ENCODE measurements at regions not wholly inside any gene's neighbourhood (a gene's known extent, or its start where the extent isn't known, plus 50 kb on each side); places are given as distances from the start of the nearest gene placed in this dataset.

DNA sequence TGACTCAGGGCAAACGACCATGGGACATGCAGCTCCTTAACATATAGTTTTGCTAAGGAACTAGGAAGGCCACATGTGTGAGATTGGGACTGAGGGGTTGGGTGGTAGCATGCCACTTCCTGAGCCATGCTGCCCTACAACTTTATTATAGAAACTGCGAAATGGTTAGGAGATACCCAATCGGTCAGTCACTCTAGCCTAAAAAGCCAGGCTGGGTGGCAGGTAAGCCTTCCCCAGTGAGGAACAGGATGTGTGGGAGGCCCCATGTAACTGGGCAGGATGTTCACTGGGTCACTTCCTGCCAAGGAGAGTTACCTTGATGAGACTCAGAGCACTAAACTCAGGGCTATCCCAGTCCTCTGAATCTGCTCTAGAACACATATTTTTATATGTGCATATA lies 123.5 kb downstream of the MAP3K7 start:
- no peak for DNase-seq (ENCODE audit: extremely low spot score)
- POLR2A ChIA-PET: no interaction called here
- CTCF ChIA-PET: interaction anchor here (1.0 to 2.0 kb wide), 4 partner anchors 8 to 523 kb away, joined by 3 to 7 read pairs (median 4); no protein-coding TSS in a partner anchor
- TF ChIP-seq, protein P1, sequence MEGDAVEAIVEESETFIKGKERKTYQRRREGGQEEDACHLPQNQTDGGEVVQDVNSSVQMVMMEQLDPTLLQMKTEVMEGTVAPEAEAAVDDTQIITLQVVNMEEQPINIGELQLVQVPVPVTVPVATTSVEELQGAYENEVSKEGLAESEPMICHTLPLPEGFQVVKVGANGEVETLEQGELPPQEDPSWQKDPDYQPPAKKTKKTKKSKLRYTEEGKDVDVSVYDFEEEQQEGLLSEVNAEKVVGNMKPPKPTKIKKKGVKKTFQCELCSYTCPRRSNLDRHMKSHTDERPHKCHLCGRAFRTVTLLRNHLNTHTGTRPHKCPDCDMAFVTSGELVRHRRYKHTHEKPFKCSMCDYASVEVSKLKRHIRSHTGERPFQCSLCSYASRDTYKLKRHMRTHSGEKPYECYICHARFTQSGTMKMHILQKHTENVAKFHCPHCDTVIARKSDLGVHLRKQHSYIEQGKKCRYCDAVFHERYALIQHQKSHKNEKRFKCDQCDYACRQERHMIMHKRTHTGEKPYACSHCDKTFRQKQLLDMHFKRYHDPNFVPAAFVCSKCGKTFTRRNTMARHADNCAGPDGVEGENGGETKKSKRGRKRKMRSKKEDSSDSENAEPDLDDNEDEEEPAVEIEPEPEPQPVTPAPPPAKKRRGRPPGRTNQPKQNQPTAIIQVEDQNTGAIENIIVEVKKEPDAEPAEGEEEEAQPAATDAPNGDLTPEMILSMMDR (IDR thresholded peaks at IDR 0.05; ENCODE audit: control extremely low read depth, extremely low read depth, low read depth, missing control alignments): no peak

DNA sequence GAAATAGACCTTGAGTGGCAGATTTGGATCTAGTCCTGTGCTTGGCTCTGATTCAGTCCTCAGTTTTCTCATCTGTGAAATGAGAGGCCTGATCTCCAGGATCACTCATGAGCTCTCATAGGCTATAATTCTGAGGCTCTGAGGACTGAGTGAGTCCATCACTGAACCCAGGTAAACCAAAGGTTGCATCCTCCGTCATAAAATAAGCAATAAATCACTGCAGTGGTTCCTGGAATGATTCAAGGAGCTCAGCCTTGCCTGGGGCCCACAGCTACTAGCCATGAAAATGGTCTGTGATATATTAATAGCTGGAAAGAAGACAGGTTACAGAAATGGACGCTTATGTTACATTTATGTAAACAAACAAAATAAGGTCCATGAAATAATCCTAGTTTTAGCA lies 124.8 kb downstream of the MAP3K7 start:
- no peak for DNase-seq (ENCODE audit: extremely low spot score)
- TF ChIP-seq, protein P1 (IDR thresholded peaks at IDR 0.05; ENCODE audit: control extremely low read depth, extremely low read depth, low read depth, missing control alignments): no peak
- CTCF ChIA-PET: interaction anchor here (1.4 to 2.0 kb wide), 5 partner anchors 9 to 68 kb away, joined by 3 to 7 read pairs (median 4); no protein-coding TSS in a partner anchor
- POLR2A ChIA-PET: no interaction called here

DNA sequence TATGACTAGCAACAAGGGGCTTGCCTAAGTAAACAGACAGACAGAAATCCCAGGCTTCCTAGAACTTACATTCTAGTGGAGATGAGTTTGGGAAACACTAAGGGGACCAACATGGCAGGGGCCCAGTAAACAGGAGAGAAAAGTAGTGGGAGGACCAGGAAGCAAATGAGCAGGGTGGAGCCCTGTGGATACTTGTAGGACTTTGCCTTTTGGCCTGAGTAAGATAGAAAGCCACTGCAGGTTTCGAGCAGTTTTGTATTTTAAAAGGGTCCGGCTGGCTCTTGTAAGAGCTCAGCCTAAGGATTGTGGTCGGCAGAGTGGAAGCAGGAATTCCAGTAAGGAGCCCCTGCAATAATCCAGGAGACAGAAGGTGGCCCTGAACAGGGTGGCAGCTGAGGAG lies 125.5 kb downstream of the MAP3K7 start:
- CTCF ChIA-PET: interaction anchor here (1.4 to 3.0 kb wide), 5 partner anchors 10 to 47 kb away, joined by 3 to 17 read pairs (median 4); no protein-coding TSS in a partner anchor
- TF ChIP-seq, protein P1 (IDR thresholded peaks at IDR 0.05; ENCODE audit: control extremely low read depth, extremely low read depth, low read depth, missing control alignments): no peak
- POLR2A ChIA-PET: no interaction called here
- DNase-seq (ENCODE audit: extremely low spot score): no peak

DNA sequence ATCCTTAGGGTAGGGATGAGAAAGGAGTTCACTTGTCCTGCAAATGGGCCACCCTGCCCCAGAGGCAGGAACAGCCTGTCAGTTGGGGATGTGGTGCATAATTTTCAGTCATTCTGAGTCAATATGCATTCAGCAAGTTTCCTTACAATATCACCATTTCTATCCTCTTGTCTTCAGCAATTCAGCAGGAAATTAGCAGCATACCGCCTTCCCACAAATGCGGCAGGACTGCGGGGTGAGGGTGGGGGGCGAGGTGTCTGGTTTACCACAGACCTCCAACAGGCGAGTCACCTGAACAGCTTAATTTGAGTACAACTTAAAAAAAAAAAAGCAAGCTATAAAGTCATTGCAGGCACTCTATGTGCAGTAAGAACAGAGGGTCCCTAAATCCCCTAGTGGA lies 126.8 kb downstream of the MAP3K7 start:
- CTCF ChIA-PET: interaction anchor here (1.5 to 3.0 kb wide), 5 partner anchors 14 to 45 kb away, joined by 3 to 17 read pairs (median 8); no protein-coding TSS in a partner anchor
- DNase-seq (ENCODE audit: extremely low spot score): no peak
- TF ChIP-seq, protein P1 (IDR thresholded peaks at IDR 0.05; ENCODE audit: control extremely low read depth, extremely low read depth, low read depth, missing control alignments): no peak
- POLR2A ChIA-PET: no interaction called here

DNA sequence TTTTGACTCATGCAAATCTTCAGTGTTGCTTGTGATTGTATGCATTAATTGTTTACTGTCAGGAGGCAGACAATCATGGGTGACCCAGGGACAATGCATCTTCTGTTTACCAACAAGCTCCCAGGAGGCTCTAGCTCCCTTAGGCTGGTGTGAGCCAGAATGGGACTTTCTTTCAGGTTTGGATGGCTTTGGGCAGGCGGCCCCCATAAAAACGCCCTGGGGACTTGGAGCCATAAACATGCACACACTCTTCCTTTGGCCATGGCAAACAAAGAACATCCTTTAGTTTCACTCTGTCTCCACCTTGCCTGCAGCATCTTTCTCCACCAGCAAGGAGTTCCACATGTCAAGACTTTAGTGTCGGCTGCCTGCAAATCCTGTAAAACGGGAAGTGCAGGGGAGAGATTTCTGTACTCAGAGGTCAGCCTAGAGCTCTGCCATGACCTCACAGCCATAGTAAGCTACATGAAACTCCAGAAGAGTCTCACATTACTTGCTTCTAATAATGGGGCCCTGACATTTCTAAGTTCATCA lies 127.6 kb downstream of the MAP3K7 start:
- POLR2A ChIA-PET: no interaction called here
- no peak for DNase-seq (ENCODE audit: extremely low spot score)
- TF ChIP-seq, protein P1 (IDR thresholded peaks at IDR 0.05; ENCODE audit: control extremely low read depth, extremely low read depth, low read depth, missing control alignments): no peak
- CTCF ChIA-PET: interaction anchor here (1.0 to 3.0 kb wide), 5 partner anchors 15 to 38 kb away, joined by 3 to 17 read pairs (median 8); no protein-coding TSS in a partner anchor

DNA sequence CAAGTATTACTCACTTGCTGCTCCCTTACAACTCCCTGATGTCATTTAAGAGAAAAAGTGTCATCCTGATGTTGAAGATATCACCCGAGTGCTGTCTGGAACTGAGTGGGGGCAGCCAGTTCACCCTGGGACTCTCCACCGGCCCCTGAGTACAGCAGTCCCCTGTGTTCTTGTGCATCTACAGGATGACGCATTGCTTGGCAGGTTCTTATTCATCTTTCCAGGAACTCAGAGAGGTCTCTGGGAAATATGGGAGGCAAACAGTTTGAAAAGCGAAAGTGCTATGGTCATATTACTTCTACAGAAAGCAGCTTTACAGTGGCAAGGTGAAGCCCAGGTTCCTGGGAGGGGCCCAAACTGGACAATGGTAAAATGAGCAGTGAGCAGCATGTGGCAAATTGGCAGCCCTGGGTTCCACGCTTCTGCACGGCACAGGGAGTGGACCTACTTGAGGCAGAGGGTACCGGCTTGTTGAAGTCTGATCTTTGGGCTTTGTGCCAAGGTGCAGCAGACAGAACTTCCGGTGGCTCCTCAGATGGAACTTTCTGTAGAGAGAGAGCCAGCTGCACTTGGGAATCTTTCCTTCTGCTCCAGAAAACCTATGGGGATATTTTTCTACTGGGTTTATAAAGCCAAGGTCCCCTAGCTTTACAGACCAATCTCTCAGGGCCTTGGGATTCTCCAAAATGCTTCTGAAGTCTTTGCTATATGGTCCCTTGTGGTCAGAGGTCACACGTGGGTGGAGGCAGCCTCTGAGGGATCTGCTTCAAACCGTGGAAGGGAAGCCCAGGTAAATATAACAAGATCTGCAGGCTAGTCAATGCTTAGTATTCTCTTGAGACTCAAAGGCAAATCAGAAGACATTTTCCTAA lies 128.3 kb downstream of the MAP3K7 start:
- CTCF ChIA-PET: interaction anchor here (1.0 to 3.0 kb wide), 6 partner anchors 15 to 518 kb away, joined by 3 to 17 read pairs (median 6); no protein-coding TSS in a partner anchor
- TF ChIP-seq, protein P1 (IDR thresholded peaks at IDR 0.05; ENCODE audit: control extremely low read depth, extremely low read depth, low read depth, missing control alignments): no peak
- no peak for DNase-seq (ENCODE audit: extremely low spot score)
- POLR2A ChIA-PET: no interaction called here

Data from GM10248 (cell line).